BE2C (cell line): ENCODE measurements at regions not wholly inside any gene's neighbourhood (a gene's known extent, or its start where the extent isn't known, plus 50 kb on each side); places are given as distances from the start of the nearest gene placed in this dataset.

Experiments used
- DNase-seq: peaks from one replicate; pipeline ENCODE4 v3.0.0-alpha.2; 2020
- H3K27me3 ChIP-seq: fragments of 250-450 bp; sonication (Bioruptor Pico); 2 replicates; pipeline ENCODE4 v1.5.1; 2020; ENCODE audit warnings: mild to moderate bottlenecking
- H3K36me3 ChIP-seq: fragments of 250-450 bp; sonication (Bioruptor Pico); 2 replicates; pipeline ENCODE4 v1.5.1; 2020; ENCODE audit warnings: mild to moderate bottlenecking
- H3K4me1 ChIP-seq: fragments of 250-450 bp; sonication (Bioruptor Pico); 2 replicates; pipeline ENCODE4 v1.5.1; 2020
- H3K4me3 ChIP-seq: 2 replicates; pipeline ENCODE4 v1.5.1; 2011; ENCODE audit warnings: low read depth, low read length
- H3K9me3 ChIP-seq: fragments of 250-450 bp; sonication (Bioruptor Pico); 2 replicates; pipeline ENCODE4 v1.5.1; 2020
- CTCF ChIP-seq: IDR thresholded peaks from 2 replicates; pipeline ENCODE4 v1.5.1; 2012; ENCODE audit warnings: mild to moderate bottlenecking, low read depth, low read length

- no peaks in the 10 kb centered on the region for H3K27me3 ChIP-seq
- no peak overlapping the region for H3K4me3 ChIP-seq
- H3K36me3 ChIP-seq = no peaks in the 10 kb centered on the region
- no peaks in the 10 kb centered on the region for H3K9me3 ChIP-seq
- TF ChIP-seq CTCF = no peak
- no peak for DNase-seq
- H3K4me1 ChIP-seq = no peaks in the 10 kb centered on the region
Observed at GRCh38 chr16:61596655-61597054, 439.6 kb downstream of the CDH8 start.

- no peak overlapping the region for H3K4me3 ChIP-seq
- H3K27me3 ChIP-seq = no peaks in the 10 kb centered on the region
- DNase-seq = no peak
- H3K4me1 ChIP-seq = no peaks in the 10 kb centered on the region
- TF ChIP-seq CTCF = no peak
- no peaks in the 10 kb centered on the region for H3K9me3 ChIP-seq
- no peaks in the 10 kb centered on the region for H3K36me3 ChIP-seq
Observed at GRCh38 chr16:61595605-61596004, 440.6 kb downstream of the CDH8 start.

GRCh38 chr16:61590577-61590976, 445.7 kb downstream of the CDH8 start:
- no peak for TF ChIP-seq CTCF
- H3K9me3 ChIP-seq = no peaks in the 10 kb centered on the region
- no peaks in the 10 kb centered on the region for H3K27me3 ChIP-seq
- H3K4me1 ChIP-seq = no peaks in the 10 kb centered on the region
- H3K36me3 ChIP-seq = no peaks in the 10 kb centered on the region
- DNase-seq = no peak
- no peak overlapping the region for H3K4me3 ChIP-seq

- TF ChIP-seq CTCF = no peak
- H3K4me1 ChIP-seq = no peaks in the 10 kb centered on the region
- no peaks in the 10 kb centered on the region for H3K9me3 ChIP-seq
- H3K36me3 ChIP-seq = no peaks in the 10 kb centered on the region
- no peaks in the 10 kb centered on the region for H3K27me3 ChIP-seq
- no peak for DNase-seq
- no peak overlapping the region for H3K4me3 ChIP-seq
Observed at GRCh38 chr16:61587526-61587925, 448.7 kb downstream of the CDH8 start.

- no peaks in the 10 kb centered on the region for H3K4me1 ChIP-seq
- no peak for DNase-seq
- H3K4me3 ChIP-seq = no peak overlapping the region
- H3K9me3 ChIP-seq = no peaks in the 10 kb centered on the region
- no peak for TF ChIP-seq CTCF
- H3K36me3 ChIP-seq = no peaks in the 10 kb centered on the region
- no peaks in the 10 kb centered on the region for H3K27me3 ChIP-seq
Observed at GRCh38 chr16:61581417-61582046, 454.7 kb downstream of the CDH8 start.

GRCh38 chr16:61580579-61580978, 455.7 kb downstream of the CDH8 start:
- H3K9me3 ChIP-seq = no peaks in the 10 kb centered on the region
- no peaks in the 10 kb centered on the region for H3K36me3 ChIP-seq
- no peak overlapping the region for H3K4me3 ChIP-seq
- H3K27me3 ChIP-seq = no peaks in the 10 kb centered on the region
- no peaks in the 10 kb centered on the region for H3K4me1 ChIP-seq
- DNase-seq = no peak
- TF ChIP-seq CTCF = no peak
